PC-9 (cell line): ENCODE measurements at regions not wholly inside any gene's neighbourhood (a gene's known extent, or its start where the extent isn't known, plus 50 kb on each side); places are given as distances from the start of the nearest gene placed in this dataset.

Experiments
- BruUV-seq: library from RNA; stranded (reverse); fragments of 400-500 nt; replicated peaks from 2 replicates; lab custom pipeline; 2021; lab: Mats Ljungman, UMichigan
- CTCF ChIA-PET: fragments of 300-600 bp; sonication (Branson Sonifier 250); formaldehyde crosslinking; loops from one replicate; lab custom pipeline; 2022; ENCODE audit warnings: antibody characterized with exemption; lab: Charles Lee
- POLR2A ChIA-PET: fragments of 300-600 bp; sonication (Branson Sonifier 250); formaldehyde crosslinking; loops from one replicate; lab custom pipeline; 2022; ENCODE audit warnings: antibody characterized with exemption; ENCODE audit not compliant: unreplicated experiment; lab: Charles Lee
- DNase-seq, 2 experiments: peaks; one replicate each; pipeline versions ENCODE4 v3.0.0 to v3.0.0-alpha.2; 2015 to 2022; ENCODE audit warnings: mixed read lengths in 1 of 2
- H2AFZ ChIP-seq: fragments of 200-600 bp; sonication (generic); 2 replicates; pipeline ENCODE4 v1.8.1; 2017; ENCODE audit warnings: antibody characterized with exemption
- H3F3A ChIP-seq: fragments of 200-600 bp; sonication (generic); 2 replicates; pipeline ENCODE4 v1.8.1; 2017; ENCODE audit warnings: antibody characterized with exemption, mild to moderate bottlenecking, low read depth; ENCODE audit not compliant: insufficient read depth
- H3K27ac ChIP-seq: fragments of 200-600 bp; sonication (generic); 2 replicates; pipeline ENCODE4 v1.6.1; 2016; ENCODE audit warnings: mixed run types
- H3K27me3 ChIP-seq: fragments of 200-600 bp; sonication (generic); 2 replicates; pipeline ENCODE4 v1.6.1; 2016; ENCODE audit warnings: low read depth, mixed run types; ENCODE audit not compliant: insufficient read depth
- H3K36me3 ChIP-seq: fragments of 200-600 bp; sonication (generic); 2 replicates; pipeline ENCODE4 v1.6.1; 2016; ENCODE audit warnings: low read depth, mixed run types
- H3K4me1 ChIP-seq: fragments of 200-600 bp; sonication (generic); replicated peaks from 2 replicates; pipeline ENCODE4 v1.6.1; 2016; ENCODE audit warnings: mixed run types; ENCODE audit not compliant: insufficient read depth
- H3K4me2 ChIP-seq: fragments of 200-600 bp; sonication (generic); 2 replicates; pipeline ENCODE4 v1.6.1; 2017; ENCODE audit warnings: mixed run types
- H3K4me3 ChIP-seq: fragments of 200-600 bp; sonication (generic); 2 replicates; pipeline ENCODE4 v1.6.1; 2016; ENCODE audit warnings: mixed run types
- H3K79me2 ChIP-seq: fragments of 200-600 bp; sonication (generic); 2 replicates; pipeline ENCODE4 v1.6.1; 2017; ENCODE audit warnings: low read depth, mixed run types
- H3K9me2 ChIP-seq: fragments of 200-600 bp; sonication (generic); 2 replicates; pipeline ENCODE4 v1.8.1; 2017; ENCODE audit warnings: mild to moderate bottlenecking; ENCODE audit not compliant: insufficient read depth
- H3K9me3 ChIP-seq: fragments of 200-600 bp; sonication (generic); 2 replicates; pipeline ENCODE4 v1.8.1; 2016; ENCODE audit warnings: low read depth; ENCODE audit not compliant: insufficient read depth
- H4K20me1 ChIP-seq: fragments of 200-600 bp; sonication (generic); 2 replicates; pipeline ENCODE4 v1.8.1; 2017; ENCODE audit not compliant: insufficient read depth
- CTCF ChIP-seq: fragments of 200-600 bp; sonication (generic); conservative IDR thresholded peaks from 2 replicates; pipeline ENCODE4 v1.6.1; 2017; ENCODE audit warnings: mixed run types, antibody characterized with exemption, mild to moderate bottlenecking, moderate library complexity
- EZH2 ChIP-seq: fragments of 200-600 bp; sonication (generic); IDR thresholded peaks from 2 replicates; pipeline ENCODE4 v1.8.0; 2017; ENCODE audit warnings: antibody characterized with exemption, low read depth
- intact Hi-C: fragments of 100-400 bp; cut with micrococcal nuclease; formaldehyde crosslinking; loops from one replicate; pipeline ENCODE4 v1.10.0; 2022; ENCODE audit not compliant: unreplicated experiment

GRCh38 chr1:29653034-29653810 is 416.9 kb downstream of the PTPRU start:
- intact Hi-C loops, result no loop called here
- POLR2A ChIA-PET, result no interaction called here

DNA sequence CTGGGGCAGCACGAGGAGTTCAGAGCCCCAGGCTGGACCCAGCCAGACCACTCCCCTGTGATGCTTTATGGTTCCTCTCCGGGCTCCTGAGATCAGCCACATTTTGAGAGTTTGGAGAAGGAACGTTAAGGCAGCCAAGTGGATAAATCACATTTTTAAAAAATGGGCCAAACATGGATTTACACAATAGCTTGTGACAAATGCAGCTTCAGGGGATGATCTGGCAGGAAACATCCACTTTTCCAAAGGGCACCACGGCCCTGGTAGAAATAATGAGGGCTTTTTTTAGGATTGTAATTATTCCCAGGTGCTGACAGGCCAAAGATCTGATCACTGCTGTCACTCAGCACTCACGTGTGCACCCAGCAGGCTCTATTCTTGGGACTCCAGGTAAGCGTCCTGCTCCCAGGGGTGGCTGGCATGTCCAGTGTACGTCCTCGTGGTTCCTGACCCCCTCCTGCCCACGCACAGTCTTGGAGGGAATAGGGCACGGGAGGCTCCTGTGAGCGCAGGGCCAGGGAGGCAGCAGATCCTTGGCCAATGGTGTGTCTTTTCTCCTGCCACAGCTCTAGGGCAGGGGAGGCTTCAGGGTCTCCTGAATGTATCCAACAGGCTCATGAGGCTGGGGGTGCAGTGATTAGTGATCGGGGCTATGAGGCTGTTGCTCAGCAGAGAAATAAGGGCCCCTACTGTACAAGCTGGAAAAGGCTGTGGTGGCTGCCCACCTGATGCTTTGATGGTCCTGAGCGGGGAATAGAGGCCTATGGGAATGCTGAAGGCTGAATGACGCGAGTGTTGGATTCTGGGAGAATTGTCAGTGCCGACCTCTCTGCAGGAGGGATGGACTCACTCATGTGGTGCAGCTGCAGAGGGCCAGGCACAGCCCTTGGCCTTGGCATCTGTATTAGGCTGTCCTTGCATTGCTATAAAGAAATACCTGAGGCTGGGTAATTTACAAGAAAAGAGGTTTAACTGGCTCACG is 415.7 kb downstream of the PTPRU start:
- no peak overlapping the region for H3K4me3 ChIP-seq
- no peaks in the 10 kb centered on the region for H3F3A ChIP-seq
- POLR2A ChIA-PET, result interaction anchor here (0.7 kb wide), 1 partner anchor 12 kb away, joined by 3 read pairs; no protein-coding TSS in a partner anchor
- no TSS peak for BruUV-seq
- H4K20me1 ChIP-seq, result no peaks in the 10 kb centered on the region
- H3K27me3 ChIP-seq, result no peaks in the 10 kb centered on the region
- TF ChIP-seq EZH2 (no peak), CTCF (no peak)
- H3K4me2 ChIP-seq, result no peak overlapping the region
- H3K27ac ChIP-seq, result no peak overlapping the region
- H3K9me2 ChIP-seq, result no peaks in the 10 kb centered on the region
- no peaks in the 10 kb centered on the region for H3K36me3 ChIP-seq
- no peak overlapping the region for H2AFZ ChIP-seq
- H3K4me1 ChIP-seq, result no peaks in the 10 kb centered on the region
- intact Hi-C loops, result no loop called here
- DNase-seq, result no peak
- H3K79me2 ChIP-seq, result no peaks in the 10 kb centered on the region
- H3K9me3 ChIP-seq, result no peaks in the 10 kb centered on the region
- CTCF ChIA-PET, result no interaction called here

More at GRCh38 chr1:29653034-29653810, 416.9 kb downstream of the PTPRU start:
- TF ChIP-seq EZH2 (no peak), CTCF (no peak)
- DNase-seq, result no peak
- Histone ChIP-seq H2AFZ (no peak overlapping the region), H3K4me1 (no peaks in the 10 kb centered on the region), H3K36me3 (no peaks in the 10 kb centered on the region), H3K27ac (no peak overlapping the region), H3K27me3 (no peaks in the 10 kb centered on the region), H3K79me2 (no peaks in the 10 kb centered on the region), H3K9me3 (no peaks in the 10 kb centered on the region), H3K4me3 (no peak overlapping the region), H3K9me2 (no peaks in the 10 kb centered on the region), H4K20me1 (no peaks in the 10 kb centered on the region), H3K4me2 (no peak overlapping the region), H3F3A (no peaks in the 10 kb centered on the region)
- BruUV-seq, result no TSS peak
- CTCF ChIA-PET, result no interaction called here

GRCh38 chr1:29651246-29651645 is 414.9 kb downstream of the PTPRU start:
- TF ChIP-seq EZH2, result no peak
- TF ChIP-seq CTCF, result no peak

More at GRCh38 chr1:29651246-29651645, 414.9 kb downstream of the PTPRU start:
- no peaks in the 10 kb centered on the region for H3F3A ChIP-seq
- H3K27ac ChIP-seq, result no peak overlapping the region
- intact Hi-C loops, result no loop called here
- H3K27me3 ChIP-seq, result no peaks in the 10 kb centered on the region
- CTCF ChIA-PET, result no interaction called here
- no peak overlapping the region for H3K4me3 ChIP-seq
- H3K4me1 ChIP-seq, result no peaks in the 10 kb centered on the region
- no peaks in the 10 kb centered on the region for H3K79me2 ChIP-seq
- H3K9me2 ChIP-seq, result no peaks in the 10 kb centered on the region
- H3K4me2 ChIP-seq, result no peak overlapping the region
- POLR2A ChIA-PET, result interaction anchor here (0.7 kb wide), 1 partner anchor 14 kb away, joined by 6 read pairs; no protein-coding TSS in a partner anchor
- H4K20me1 ChIP-seq, result no peaks in the 10 kb centered on the region
- H3K36me3 ChIP-seq, result no peaks in the 10 kb centered on the region
- DNase-seq, result no peak
- H2AFZ ChIP-seq, result no peak overlapping the region
- no TSS peak for BruUV-seq
- H3K9me3 ChIP-seq, result no peaks in the 10 kb centered on the region
